Liver (tissue), 3 donors: ENCODE measurements at regions not wholly inside any gene's neighbourhood (a gene's known extent, or its start where the extent isn't known, plus 50 kb on each side); places are given as distances from the start of the nearest gene placed in this dataset.
"Not testable (repeated sequence)": the region's sequence is repeated elsewhere in the genome, so short reads cannot be mapped to it uniquely, and the experiment has no call there.

ENCODE experiments used
- EGR1 ChIP-seq, 2 donors: IDR thresholded peaks; 2 replicates each; pipeline ENCODE4 v1.6.1; 2016 to 2018; ENCODE audit warnings: antibody characterized with exemption in 2 of 2, low read depth in 2 of 2
- FOXA1 ChIP-seq: IDR thresholded peaks from 2 replicates; pipeline ENCODE4 v1.6.1; 2016; ENCODE audit warnings: antibody characterized with exemption
- FOXA2 ChIP-seq: IDR thresholded peaks from 2 replicates; pipeline ENCODE4 v1.6.1; 2016; ENCODE audit warnings: antibody characterized with exemption
- GABPA ChIP-seq, 2 donors: IDR thresholded peaks in 1 of 2; conservative IDR thresholded peaks in 1 of 2; 2 replicates each; pipeline ENCODE4 v1.6.1; 2016; ENCODE audit warnings: antibody characterized with exemption in 2 of 2, mild to moderate bottlenecking in 1 of 2, moderate library complexity in 1 of 2
- JUND ChIP-seq, 2 donors: IDR thresholded peaks; 2 replicates each; pipeline ENCODE4 v1.6.1; 2016; ENCODE audit warnings: antibody characterized with exemption in 2 of 2
- SP1 ChIP-seq: IDR thresholded peaks from 2 replicates; pipeline ENCODE4 v1.6.1; 2018; ENCODE audit warnings: antibody characterized with exemption, mild to moderate bottlenecking
- TAF1 ChIP-seq: conservative IDR thresholded peaks from 2 replicates; pipeline ENCODE4 v1.6.1; 2016; ENCODE audit warnings: antibody characterized with exemption, mild to moderate bottlenecking
- YY1 ChIP-seq: IDR thresholded peaks from 2 replicates; pipeline ENCODE4 v1.6.1; 2016; ENCODE audit warnings: antibody characterized with exemption, mild to moderate bottlenecking
- TF ChIP-seq, protein P1 (sequence below): fragments of 150-350 bp; IDR thresholded peaks from 2 replicates; pipeline ENCODE4 v1.5.1; 2017; ENCODE audit warnings: improper control_type of control experiment, low read depth, low read length; ENCODE audit not compliant: missing input control
- TF ChIP-seq, protein P2 (sequence below): IDR thresholded peaks from 2 replicates; pipeline ENCODE4 v1.6.1; 2016; ENCODE audit warnings: antibody characterized with exemption
- TF ChIP-seq, protein P3 (sequence below): IDR thresholded peaks from 2 replicates; pipeline ENCODE4 v1.6.1; 2016; ENCODE audit warnings: antibody characterized with exemption, mild to moderate bottlenecking
- donor health status: healthy.
- donor health status: healthy.

DNA sequence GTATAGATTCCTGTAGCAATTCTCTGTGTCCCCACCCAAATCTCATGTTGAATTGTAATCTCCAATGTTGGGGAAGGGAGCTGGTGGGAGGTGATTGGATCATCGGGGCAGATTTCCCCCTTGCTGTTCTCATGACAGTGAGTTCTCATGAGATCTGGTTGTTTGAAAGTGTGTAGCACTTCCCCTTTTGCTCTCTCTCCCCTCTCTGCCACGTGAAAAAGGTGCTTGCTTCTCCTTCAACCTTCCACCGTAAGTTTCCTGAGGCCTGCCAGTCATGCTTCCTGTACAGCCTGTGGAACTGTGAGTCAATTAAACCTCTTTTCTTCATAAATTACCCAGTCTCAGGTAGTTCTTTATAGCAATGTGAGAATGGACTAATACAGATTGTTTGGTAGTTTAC is 175.3 kb upstream of the ACO1 start:
- TF ChIP-seq, protein P1, sequence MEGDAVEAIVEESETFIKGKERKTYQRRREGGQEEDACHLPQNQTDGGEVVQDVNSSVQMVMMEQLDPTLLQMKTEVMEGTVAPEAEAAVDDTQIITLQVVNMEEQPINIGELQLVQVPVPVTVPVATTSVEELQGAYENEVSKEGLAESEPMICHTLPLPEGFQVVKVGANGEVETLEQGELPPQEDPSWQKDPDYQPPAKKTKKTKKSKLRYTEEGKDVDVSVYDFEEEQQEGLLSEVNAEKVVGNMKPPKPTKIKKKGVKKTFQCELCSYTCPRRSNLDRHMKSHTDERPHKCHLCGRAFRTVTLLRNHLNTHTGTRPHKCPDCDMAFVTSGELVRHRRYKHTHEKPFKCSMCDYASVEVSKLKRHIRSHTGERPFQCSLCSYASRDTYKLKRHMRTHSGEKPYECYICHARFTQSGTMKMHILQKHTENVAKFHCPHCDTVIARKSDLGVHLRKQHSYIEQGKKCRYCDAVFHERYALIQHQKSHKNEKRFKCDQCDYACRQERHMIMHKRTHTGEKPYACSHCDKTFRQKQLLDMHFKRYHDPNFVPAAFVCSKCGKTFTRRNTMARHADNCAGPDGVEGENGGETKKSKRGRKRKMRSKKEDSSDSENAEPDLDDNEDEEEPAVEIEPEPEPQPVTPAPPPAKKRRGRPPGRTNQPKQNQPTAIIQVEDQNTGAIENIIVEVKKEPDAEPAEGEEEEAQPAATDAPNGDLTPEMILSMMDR: not testable (repeated sequence)
- TF ChIP-seq, protein P2, sequence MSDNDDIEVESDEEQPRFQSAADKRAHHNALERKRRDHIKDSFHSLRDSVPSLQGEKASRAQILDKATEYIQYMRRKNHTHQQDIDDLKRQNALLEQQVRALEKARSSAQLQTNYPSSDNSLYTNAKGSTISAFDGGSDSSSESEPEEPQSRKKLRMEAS: not testable (repeated sequence)
- not testable (repeated sequence) for TF ChIP-seq YY1; TAF1; JUND (IDR thresholded peaks at IDR 0.05); GABPA (IDR thresholded peaks at IDR 0.05 in 1 of 2, conservative IDR thresholded peaks at IDR 0.05 in 1 of 2); SP1; EGR1 (IDR thresholded peaks at IDR 0.05; ENCODE audit: low read depth in 2 of 2); FOXA1; FOXA2
- TF ChIP-seq, protein P3, sequence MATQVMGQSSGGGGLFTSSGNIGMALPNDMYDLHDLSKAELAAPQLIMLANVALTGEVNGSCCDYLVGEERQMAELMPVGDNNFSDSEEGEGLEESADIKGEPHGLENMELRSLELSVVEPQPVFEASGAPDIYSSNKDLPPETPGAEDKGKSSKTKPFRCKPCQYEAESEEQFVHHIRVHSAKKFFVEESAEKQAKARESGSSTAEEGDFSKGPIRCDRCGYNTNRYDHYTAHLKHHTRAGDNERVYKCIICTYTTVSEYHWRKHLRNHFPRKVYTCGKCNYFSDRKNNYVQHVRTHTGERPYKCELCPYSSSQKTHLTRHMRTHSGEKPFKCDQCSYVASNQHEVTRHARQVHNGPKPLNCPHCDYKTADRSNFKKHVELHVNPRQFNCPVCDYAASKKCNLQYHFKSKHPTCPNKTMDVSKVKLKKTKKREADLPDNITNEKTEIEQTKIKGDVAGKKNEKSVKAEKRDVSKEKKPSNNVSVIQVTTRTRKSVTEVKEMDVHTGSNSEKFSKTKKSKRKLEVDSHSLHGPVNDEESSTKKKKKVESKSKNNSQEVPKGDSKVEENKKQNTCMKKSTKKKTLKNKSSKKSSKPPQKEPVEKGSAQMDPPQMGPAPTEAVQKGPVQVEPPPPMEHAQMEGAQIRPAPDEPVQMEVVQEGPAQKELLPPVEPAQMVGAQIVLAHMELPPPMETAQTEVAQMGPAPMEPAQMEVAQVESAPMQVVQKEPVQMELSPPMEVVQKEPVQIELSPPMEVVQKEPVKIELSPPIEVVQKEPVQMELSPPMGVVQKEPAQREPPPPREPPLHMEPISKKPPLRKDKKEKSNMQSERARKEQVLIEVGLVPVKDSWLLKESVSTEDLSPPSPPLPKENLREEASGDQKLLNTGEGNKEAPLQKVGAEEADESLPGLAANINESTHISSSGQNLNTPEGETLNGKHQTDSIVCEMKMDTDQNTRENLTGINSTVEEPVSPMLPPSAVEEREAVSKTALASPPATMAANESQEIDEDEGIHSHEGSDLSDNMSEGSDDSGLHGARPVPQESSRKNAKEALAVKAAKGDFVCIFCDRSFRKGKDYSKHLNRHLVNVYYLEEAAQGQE: not testable (repeated sequence)
